Activated CD8-positive, alpha-beta memory T cell treated with anti-CD3 and anti-CD28 coated beads, Interleukin-2, amount 10 ng/mL, durations not matched to agents 7 days and 5 days (primary cell): ENCODE measurements at regions not wholly inside any gene's neighbourhood (a gene's known extent, or its start where the extent isn't known, plus 50 kb on each side); places are given as distances from the start of the nearest gene placed in this dataset.
"Not testable (repeated sequence)": the region's sequence is repeated elsewhere in the genome, so short reads cannot be mapped to it uniquely, and the experiment has no call there.

Experiments
- ATAC-seq: fragments of 150-1000 bp; cut with Tn5 transposase; one replicate; pipeline ENCODE4 v1.10.0; 2021; ENCODE audit warnings: moderate library complexity
- CTCF ChIA-PET: fragments of 350-600 bp; sonication (Branson Sonifier 250); formaldehyde crosslinking; loops from one replicate; lab custom pipeline; 2021; ENCODE audit warnings: antibody characterized with exemption; lab: Charles Lee
- DNase-seq: peaks from one replicate; pipeline ENCODE4 v3.0.0-alpha.2; 2020
- H3K27ac Mint-ChIP-seq: one replicate; pipeline ENCODE4 v1.8.0; 2021; ENCODE audit warnings: mild to moderate bottlenecking, mixed read lengths
- H3K27me3 Mint-ChIP-seq: one replicate; pipeline ENCODE4 v1.8.0; 2021; ENCODE audit warnings: mixed read lengths
- H3K36me3 Mint-ChIP-seq: one replicate; pipeline ENCODE4 v1.8.0; 2021; ENCODE audit warnings: mild to moderate bottlenecking, mixed read lengths
- H3K4me1 Mint-ChIP-seq: one replicate; pipeline ENCODE4 v1.8.0; 2021; ENCODE audit warnings: mixed read lengths
- H3K4me3 Mint-ChIP-seq: one replicate; pipeline ENCODE4 v1.8.0; 2021; ENCODE audit warnings: mild to moderate bottlenecking, moderate library complexity, mixed read lengths
- H3K9me3 Mint-ChIP-seq: one replicate; pipeline ENCODE4 v1.8.0; 2022; ENCODE audit warnings: low read depth, mixed read lengths

DNA sequence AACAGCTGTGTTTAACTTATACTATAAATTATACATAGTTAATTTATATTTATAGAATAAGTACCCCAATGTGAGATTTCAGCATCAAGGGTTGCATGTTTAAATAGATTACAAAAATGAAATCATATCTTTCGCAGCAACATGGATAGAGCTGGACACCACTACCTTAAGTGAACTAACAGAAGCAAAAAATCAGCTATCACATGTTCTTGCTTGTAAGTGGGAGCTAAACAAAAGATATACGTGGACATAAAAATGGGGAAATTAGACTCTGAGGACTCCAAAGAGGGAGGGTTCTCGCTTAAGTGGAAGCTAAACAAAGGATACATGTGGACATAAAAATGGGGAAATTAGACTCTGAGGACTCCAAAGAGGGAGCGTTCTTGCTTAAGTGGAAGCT, 626.5 kb upstream of the DPPA4 start:
- CTCF ChIA-PET, result no interaction called here
- DNase-seq, result no peak
- Mint-ChIP-seq H3K36me3 (no peaks in the 10 kb centered on the region), H3K27me3 (no peaks in the 10 kb centered on the region), H3K4me1 (no peaks in the 10 kb centered on the region), H3K9me3 (no peaks in the 10 kb centered on the region), H3K27ac (no peak overlapping the region), H3K4me3 (no peak overlapping the region)
- ATAC-seq, result no peak

- Mint-ChIP-seq H3K4me1 (no peaks in the 10 kb centered on the region), H3K9me3 (no peaks in the 10 kb centered on the region), H3K4me3 (no peak overlapping the region), H3K27ac (no peak overlapping the region), H3K36me3 (no peaks in the 10 kb centered on the region), H3K27me3 (no peaks in the 10 kb centered on the region)
- DNase-seq (no peak), ATAC-seq (no peak)
- CTCF ChIA-PET, result no interaction called here
Observed at GRCh38 chr3:109973733-109974132, 636.4 kb upstream of the DPPA4 start.

- Mint-ChIP-seq H3K4me1 (no peaks in the 10 kb centered on the region), H3K27ac (no peak overlapping the region), H3K9me3 (no peaks in the 10 kb centered on the region), H3K27me3 (no peaks in the 10 kb centered on the region), H3K4me3 (no peak overlapping the region), H3K36me3 (no peaks in the 10 kb centered on the region)
- no peak for DNase-seq
- CTCF ChIA-PET, result no interaction called here
- ATAC-seq, result no peak
Observed at GRCh38 chr3:109977897-109978296, 640.6 kb upstream of the DPPA4 start.

DNA sequence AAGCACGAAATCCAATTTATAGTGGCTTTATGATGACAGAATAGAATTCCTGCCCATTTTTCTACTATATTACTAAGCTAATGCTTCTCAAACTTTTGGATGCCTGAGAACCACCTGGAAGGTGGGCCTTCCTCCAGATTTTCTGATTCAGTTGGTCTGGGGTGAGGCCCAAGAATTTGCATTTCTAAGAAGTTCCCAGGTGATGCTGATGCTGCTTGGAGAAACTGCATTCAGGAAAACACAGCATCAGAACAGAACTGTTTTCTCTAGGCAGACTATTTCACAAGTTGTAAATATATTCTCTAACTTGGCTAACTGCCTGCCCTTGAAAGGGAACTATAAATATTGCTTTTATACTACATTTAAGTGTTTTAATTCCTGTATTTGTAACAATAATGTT, 644.9 kb upstream of the DPPA4 start:
- ATAC-seq, result no peak
- CTCF ChIA-PET, result no interaction called here
- DNase-seq, result no peak
- no peaks in the 10 kb centered on the region for H3K27me3 Mint-ChIP-seq
- no peaks in the 10 kb centered on the region for H3K9me3 Mint-ChIP-seq
- H3K36me3 Mint-ChIP-seq, result no peaks in the 10 kb centered on the region
- no peaks in the 10 kb centered on the region for H3K4me1 Mint-ChIP-seq
- no peak overlapping the region for H3K27ac Mint-ChIP-seq
- no peak overlapping the region for H3K4me3 Mint-ChIP-seq

DNA sequence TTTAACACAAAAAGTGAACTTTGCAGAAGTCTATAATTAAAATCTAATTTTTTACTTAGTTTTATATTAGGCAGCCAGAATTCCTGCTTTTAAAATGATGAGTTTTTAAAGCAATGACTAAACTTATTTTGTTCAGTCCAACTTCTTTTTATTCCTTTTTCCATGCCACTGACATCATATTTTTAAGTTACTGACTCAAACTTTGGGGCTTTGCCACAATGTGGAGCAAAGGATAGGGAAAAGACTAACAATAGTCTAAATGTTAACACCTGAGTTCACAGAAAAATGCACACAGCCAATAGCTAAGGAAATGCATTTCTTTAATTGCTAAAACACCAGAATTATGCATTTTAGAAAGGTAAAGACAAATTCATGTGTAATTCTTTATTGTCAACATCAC, 647.6 kb upstream of the DPPA4 start:
- Mint-ChIP-seq H3K36me3 (no peaks in the 10 kb centered on the region), H3K27me3 (no peaks in the 10 kb centered on the region), H3K27ac (no peak overlapping the region), H3K9me3 (no peaks in the 10 kb centered on the region), H3K4me1 (no peaks in the 10 kb centered on the region), H3K4me3 (no peak overlapping the region)
- no peak for ATAC-seq
- no peak for DNase-seq
- CTCF ChIA-PET, result interaction anchor here (0.6 kb wide), 1 partner anchor 505 kb away, joined by 4 read pairs; no protein-coding TSS in a partner anchor

GRCh38 chr3:109985943-109986555, 648.7 kb upstream of the DPPA4 start:
- no peak for ATAC-seq

GRCh38 chr3:109994853-109995252, 657.5 kb upstream of the DPPA4 start:
- Mint-ChIP-seq H3K36me3 (no peaks in the 10 kb centered on the region), H3K4me3 (no peak overlapping the region), H3K4me1 (no peaks in the 10 kb centered on the region), H3K9me3 (no peaks in the 10 kb centered on the region), H3K27ac (no peak overlapping the region), H3K27me3 (no peaks in the 10 kb centered on the region)
- DNase-seq (no peak), ATAC-seq (no peak)
- CTCF ChIA-PET, result no interaction called here

More at GRCh38 chr3:109985943-109986555, 648.7 kb upstream of the DPPA4 start:
- CTCF ChIA-PET, result no interaction called here
- Mint-ChIP-seq H3K27me3 (no peaks in the 10 kb centered on the region), H3K9me3 (no peaks in the 10 kb centered on the region), H3K27ac (no peak overlapping the region), H3K36me3 (no peaks in the 10 kb centered on the region), H3K4me1 (no peaks in the 10 kb centered on the region), H3K4me3 (no peak overlapping the region)
- no peak for DNase-seq

GRCh38 chr3:109995377-109995776, 658.0 kb upstream of the DPPA4 start:
- Mint-ChIP-seq H3K27ac (no peak overlapping the region), H3K27me3 (no peaks in the 10 kb centered on the region), H3K4me1 (no peaks in the 10 kb centered on the region), H3K4me3 (no peak overlapping the region), H3K9me3 (no peaks in the 10 kb centered on the region), H3K36me3 (no peaks in the 10 kb centered on the region)
- no peak for DNase-seq
- CTCF ChIA-PET, result no interaction called here
- ATAC-seq, result no peak

GRCh38 chr3:110001905-110002304, 664.6 kb upstream of the DPPA4 start:
- H3K36me3 Mint-ChIP-seq, H3K27me3 Mint-ChIP-seq, ATAC-seq, H3K4me3 Mint-ChIP-seq, H3K27ac Mint-ChIP-seq, H3K9me3 Mint-ChIP-seq, DNase-seq, CTCF ChIA-PET, H3K4me1 Mint-ChIP-seq: not testable (repeated sequence)

DNA sequence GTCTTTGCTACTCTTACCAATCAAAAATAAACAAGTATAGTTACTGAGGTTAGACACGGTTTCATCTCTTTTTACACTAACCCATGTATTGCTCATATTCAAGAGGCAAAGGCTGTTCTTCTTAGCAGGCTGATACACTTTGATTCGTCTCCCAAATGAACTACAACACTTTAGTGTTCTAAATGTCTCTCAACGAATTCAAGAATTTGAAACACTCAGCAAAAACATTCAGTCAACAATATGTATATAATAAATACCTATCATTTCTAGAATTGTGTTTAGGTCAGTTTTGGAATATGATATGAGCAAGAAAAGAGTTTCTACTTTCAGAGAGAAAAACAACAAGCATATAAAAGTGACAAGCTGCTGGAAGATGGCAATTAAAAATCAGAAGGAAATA, 669.6 kb upstream of the DPPA4 start:
- Mint-ChIP-seq H3K27me3 (no peaks in the 10 kb centered on the region), H3K27ac (no peak overlapping the region), H3K36me3 (no peaks in the 10 kb centered on the region), H3K4me1 (peaks cover 3% of the 10 kb centered on the region), H3K4me3 (no peak overlapping the region), H3K9me3 (no peaks in the 10 kb centered on the region)
- CTCF ChIA-PET, result no interaction called here
- ATAC-seq, result no peak
- DNase-seq, result no peak

DNA sequence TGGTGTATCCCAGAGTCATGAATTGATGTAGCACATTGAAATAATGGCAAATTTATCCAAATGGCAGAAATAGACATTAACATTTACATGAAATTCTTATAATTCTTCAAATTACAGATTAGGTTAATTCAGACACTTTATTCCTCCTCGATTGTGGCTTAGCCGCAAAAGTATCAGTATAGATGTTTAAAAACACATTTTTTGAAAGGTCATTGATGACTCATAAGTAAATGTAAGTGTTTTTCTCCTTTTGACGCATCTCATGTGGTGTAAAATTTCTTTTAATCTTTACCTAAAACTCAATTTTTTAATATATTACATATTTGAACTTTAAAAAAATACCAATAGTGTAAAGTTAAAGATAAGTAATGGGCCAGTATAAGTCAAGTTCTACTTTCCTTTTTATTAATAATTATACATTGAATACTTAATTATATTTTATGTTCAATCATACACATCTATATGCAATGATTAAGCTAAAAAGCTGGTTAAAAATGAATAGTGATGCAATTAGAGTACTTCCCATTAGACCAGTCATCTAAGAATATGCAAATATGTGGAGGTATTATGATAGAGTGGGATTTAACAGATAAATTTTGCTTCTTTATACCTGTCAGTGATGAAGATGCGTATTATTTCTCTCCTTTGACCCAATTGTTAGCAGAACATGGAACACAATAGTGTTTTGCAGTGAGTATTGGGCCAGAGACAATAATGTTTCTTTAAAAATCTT, 678.1 kb upstream of the DPPA4 start:
- no peak overlapping the region for H3K27ac Mint-ChIP-seq
- H3K9me3 Mint-ChIP-seq, result no peaks in the 10 kb centered on the region
- CTCF ChIA-PET, result no interaction called here
- H3K4me3 Mint-ChIP-seq, result no peak overlapping the region
- H3K4me1 Mint-ChIP-seq, result peaks cover 7% of the 10 kb centered on the region
- H3K36me3 Mint-ChIP-seq, result peaks cover 6% of the 10 kb centered on the region
- peak; percentile 42 for ATAC-seq
- no peak for DNase-seq
- H3K27me3 Mint-ChIP-seq, result no peaks in the 10 kb centered on the region

GRCh38 chr3:110016235-110016815, 679.0 kb upstream of the DPPA4 start:
- Mint-ChIP-seq H3K27ac (no peak overlapping the region), H3K27me3 (no peaks in the 10 kb centered on the region), H3K9me3 (no peaks in the 10 kb centered on the region), H3K4me1 (peaks cover 7% of the 10 kb centered on the region), H3K4me3 (no peak overlapping the region), H3K36me3 (peaks cover 6% of the 10 kb centered on the region)
- DNase-seq (no peak), ATAC-seq (no peak)
- CTCF ChIA-PET, result no interaction called here

DNA sequence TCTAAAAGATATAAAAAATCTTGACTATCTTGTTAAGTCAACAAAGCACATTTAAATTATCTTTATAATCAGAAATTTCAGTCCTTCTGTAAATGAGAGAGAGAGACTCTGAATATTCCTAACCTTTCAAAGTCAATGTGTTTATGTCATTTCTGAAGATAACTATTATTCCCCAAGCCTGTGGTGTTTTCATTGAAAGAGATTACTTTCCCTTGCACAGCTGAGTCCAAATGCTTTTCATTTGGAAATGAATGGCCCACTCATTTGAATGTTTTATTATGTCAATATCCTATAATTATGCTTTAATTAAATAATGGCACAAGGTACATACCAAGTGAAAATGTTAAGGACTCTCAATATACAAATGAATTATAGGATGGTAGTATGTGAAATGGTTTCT, 680.0 kb upstream of the DPPA4 start:
- CTCF ChIA-PET, result no interaction called here

GRCh38 chr3:110021659-110022058, 684.3 kb upstream of the DPPA4 start:
- no peak overlapping the region for H3K4me3 Mint-ChIP-seq
- CTCF ChIA-PET, result no interaction called here
- DNase-seq, result no peak

More for the DNA sequence above, 680.0 kb upstream of the DPPA4 start:
- peaks cover 7% of the 10 kb centered on the region for H3K4me1 Mint-ChIP-seq
- no peak overlapping the region for H3K4me3 Mint-ChIP-seq
- no peak overlapping the region for H3K27ac Mint-ChIP-seq
- H3K36me3 Mint-ChIP-seq, result peaks cover 6% of the 10 kb centered on the region
- ATAC-seq (no peak), DNase-seq (no peak)
- H3K27me3 Mint-ChIP-seq, result no peaks in the 10 kb centered on the region
- H3K9me3 Mint-ChIP-seq, result no peaks in the 10 kb centered on the region

More at GRCh38 chr3:110021659-110022058, 684.3 kb upstream of the DPPA4 start:
- H3K4me1 Mint-ChIP-seq, result no peaks in the 10 kb centered on the region
- no peak overlapping the region for H3K27ac Mint-ChIP-seq
- peaks cover 2% of the 10 kb centered on the region for H3K36me3 Mint-ChIP-seq
- ATAC-seq, result no peak
- H3K9me3 Mint-ChIP-seq, result no peaks in the 10 kb centered on the region
- no peaks in the 10 kb centered on the region for H3K27me3 Mint-ChIP-seq
